ENCODE measurements at regions not wholly inside any gene's neighbourhood (a gene's known extent, or its start where the extent isn't known, plus 50 kb on each side); places are given as distances from the start of the nearest gene placed in this dataset.
A peak's percentile ranks its signal among the peaks of the same experiment; 100 is the strongest.
"Not testable (repeated sequence)": the region's sequence is repeated elsewhere in the genome, so short reads cannot be mapped to it uniquely, and the experiment has no call there.

DNA sequence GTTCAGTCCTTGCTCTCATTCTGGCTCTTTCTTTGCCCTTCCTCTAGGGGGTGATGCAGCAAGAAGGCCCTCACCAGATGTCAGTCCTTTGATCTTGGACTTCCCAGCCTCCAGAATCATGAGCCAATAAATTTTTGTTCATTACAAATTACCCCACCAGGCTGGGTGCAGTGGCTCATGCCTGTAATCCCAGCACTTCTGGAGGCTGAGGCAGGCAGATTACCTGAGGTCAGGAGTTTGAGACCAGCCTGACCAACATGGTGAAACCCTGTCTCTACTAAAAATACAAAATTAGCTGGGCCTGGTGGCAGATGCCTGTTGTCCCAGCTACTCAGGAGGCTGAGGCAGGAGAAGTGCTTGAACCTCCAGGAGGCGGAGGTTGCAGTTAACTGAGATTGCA lies 106.3 kb upstream of the TRPM1 start:
- H3K27me3 ChIP-seq (ENCODE audit: control insufficient read depth, insufficient read depth, low read length); H3K4me1 ChIP-seq (ENCODE audit: control insufficient read depth, insufficient read depth, low read length); H3K27ac ChIP-seq (ENCODE audit: low read length); H3K4me3 ChIP-seq (ENCODE audit: low read length); DNase-seq (ENCODE audit: low read depth, low spot score); H3K36me3 ChIP-seq (ENCODE audit: control insufficient read depth, insufficient read depth, low read length); H3K9me3 ChIP-seq (ENCODE audit: control insufficient read depth, insufficient read depth, low read length): not testable (repeated sequence)
- WGBS (ENCODE audit: insufficient coverage, insufficient read length), result no CpG with 5 or more reads among the region's 1 CpG

GRCh38 chr15:31208817-31209216 lies 107.3 kb upstream of the TRPM1 start:
- Histone ChIP-seq H3K4me1 (ENCODE audit: control insufficient read depth, insufficient read depth, low read length) (no peaks in the 10 kb centered on the region), H3K4me3 (ENCODE audit: low read length) (no peak overlapping the region), H3K27ac (ENCODE audit: low read length) (no peak overlapping the region), H3K27me3 (ENCODE audit: control insufficient read depth, insufficient read depth, low read length) (no peaks in the 10 kb centered on the region), H3K9me3 (ENCODE audit: control insufficient read depth, insufficient read depth, low read length) (no peaks in the 10 kb centered on the region), H3K36me3 (ENCODE audit: control insufficient read depth, insufficient read depth, low read length) (no peaks in the 10 kb centered on the region)
- no CpG with 5 or more reads among the region's 3 CpGs for WGBS (ENCODE audit: insufficient coverage, insufficient read length)
- DNase-seq (ENCODE audit: low read depth, low spot score), result no peak

DNA sequence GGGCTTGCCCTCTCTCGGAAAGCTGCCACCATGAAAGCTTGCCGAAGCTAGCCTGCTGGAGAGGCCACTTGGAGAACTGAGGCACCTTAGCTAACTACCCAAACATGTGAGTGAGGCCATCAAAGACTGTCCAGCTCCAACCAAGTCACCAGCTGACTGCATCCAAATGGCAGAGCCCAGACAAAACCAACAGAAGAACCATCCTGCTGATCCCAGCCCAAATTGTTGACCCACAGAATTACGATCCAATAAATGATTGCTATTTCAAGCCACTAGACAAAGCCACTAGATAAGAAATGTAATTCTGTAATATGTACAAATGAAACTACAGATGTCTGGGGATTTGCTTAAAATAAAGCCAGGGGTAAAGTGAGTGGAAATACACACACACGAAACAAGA lies 109.8 kb upstream of the TRPM1 start:
- Histone ChIP-seq H3K36me3 (ENCODE audit: control insufficient read depth, insufficient read depth, low read length) (no peaks in the 10 kb centered on the region), H3K27me3 (ENCODE audit: control insufficient read depth, insufficient read depth, low read length) (no peaks in the 10 kb centered on the region), H3K4me1 (ENCODE audit: control insufficient read depth, insufficient read depth, low read length) (peaks cover 2% of the 10 kb centered on the region; the same call in 1 of the 2 replicates), H3K4me3 (ENCODE audit: low read length) (no peak overlapping the region), H3K9me3 (ENCODE audit: control insufficient read depth, insufficient read depth, low read length) (no peaks in the 10 kb centered on the region), H3K27ac (ENCODE audit: low read length) (no peak overlapping the region)
- no peak for DNase-seq (ENCODE audit: low read depth, low spot score)
- no CpG with 5 or more reads among the region's 4 CpGs for WGBS (ENCODE audit: insufficient coverage, insufficient read length)

GRCh38 chr15:31212326-31213080 lies 111.0 kb upstream of the TRPM1 start:
- H3K9me3 ChIP-seq (ENCODE audit: control insufficient read depth, insufficient read depth, low read length), result no peaks in the 10 kb centered on the region
- H3K4me1 ChIP-seq (ENCODE audit: control insufficient read depth, insufficient read depth, low read length), result peaks cover 2% of the 10 kb centered on the region; the same call in 1 of the 2 replicates
- H3K27ac ChIP-seq (ENCODE audit: low read length), result no peak overlapping the region
- WGBS (ENCODE audit: insufficient coverage, insufficient read length), result no CpG with 5 or more reads among the region's 10 CpGs
- no peak for DNase-seq (ENCODE audit: low read depth, low spot score)
- H3K4me3 ChIP-seq (ENCODE audit: low read length), result no peak overlapping the region
- no peaks in the 10 kb centered on the region for H3K27me3 ChIP-seq (ENCODE audit: control insufficient read depth, insufficient read depth, low read length)
- H3K36me3 ChIP-seq (ENCODE audit: control insufficient read depth, insufficient read depth, low read length), result no peaks in the 10 kb centered on the region

DNA sequence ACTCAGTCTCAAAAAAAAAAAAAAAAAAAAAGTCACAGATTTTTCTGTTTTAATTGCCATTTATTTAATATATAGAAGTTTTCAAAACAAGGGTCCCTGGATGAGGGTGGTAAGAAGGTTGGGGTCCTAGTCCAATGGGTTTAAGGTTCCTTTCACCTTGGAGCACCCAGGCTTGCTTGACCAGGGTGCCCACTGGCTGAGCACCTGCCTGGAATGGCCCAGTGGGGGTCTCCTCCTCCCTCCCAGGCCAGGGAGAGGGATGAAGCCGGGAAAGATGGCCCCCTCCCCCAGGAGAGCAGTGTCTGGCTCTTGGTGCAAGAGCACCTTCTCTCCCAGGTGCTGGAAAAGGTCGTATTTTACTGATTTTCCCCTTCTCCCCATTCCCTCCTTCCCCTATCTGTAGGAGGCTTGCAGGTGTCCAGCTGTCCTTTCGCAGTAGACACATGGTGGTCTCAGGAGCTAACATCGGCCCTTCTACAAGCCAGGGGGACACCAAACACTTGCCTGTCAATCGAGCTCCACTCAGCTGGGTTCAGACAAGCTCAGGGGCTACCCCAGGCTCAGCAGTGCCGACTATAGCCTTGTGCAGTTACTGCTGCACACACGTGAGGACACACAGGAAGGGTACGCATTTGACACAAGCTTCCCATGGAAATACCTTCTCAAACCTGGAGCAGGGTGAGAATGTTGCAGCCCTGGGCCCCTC lies 112.3 kb upstream of the KLF13 start:
- H3K4me1 ChIP-seq (ENCODE audit: control insufficient read depth, insufficient read depth, low read length), result peaks cover 2% of the 10 kb centered on the region; the same call in 1 of the 2 replicates
- no peaks in the 10 kb centered on the region for H3K27me3 ChIP-seq (ENCODE audit: control insufficient read depth, insufficient read depth, low read length)
- WGBS (ENCODE audit: insufficient coverage, insufficient read length), result no CpG with 5 or more reads among the region's 8 CpGs
- no peak overlapping the region for H3K4me3 ChIP-seq (ENCODE audit: low read length)
- no peaks in the 10 kb centered on the region for H3K9me3 ChIP-seq (ENCODE audit: control insufficient read depth, insufficient read depth, low read length)
- H3K36me3 ChIP-seq (ENCODE audit: control insufficient read depth, insufficient read depth, low read length), result no peaks in the 10 kb centered on the region
- no peak for DNase-seq (ENCODE audit: low read depth, low spot score)
- no peak overlapping the region for H3K27ac ChIP-seq (ENCODE audit: low read length)

GRCh38 chr15:31214864-31215489 lies 111.7 kb upstream of the KLF13 start:
- no peaks in the 10 kb centered on the region for H3K27me3 ChIP-seq (ENCODE audit: control insufficient read depth, insufficient read depth, low read length)
- no peak overlapping the region; the same call in 1 of the 2 replicates for H3K4me3 ChIP-seq (ENCODE audit: low read length)
- no CpG with 5 or more reads among the region's 18 CpGs for WGBS (ENCODE audit: insufficient coverage, insufficient read length)
- H3K27ac ChIP-seq (ENCODE audit: low read length), result no peak overlapping the region
- peaks cover 2% of the 10 kb centered on the region; the same call in 1 of the 2 replicates for H3K4me1 ChIP-seq (ENCODE audit: control insufficient read depth, insufficient read depth, low read length)
- no peaks in the 10 kb centered on the region for H3K9me3 ChIP-seq (ENCODE audit: control insufficient read depth, insufficient read depth, low read length)
- DNase-seq (ENCODE audit: low read depth, low spot score), result no peak
- no peaks in the 10 kb centered on the region for H3K36me3 ChIP-seq (ENCODE audit: control insufficient read depth, insufficient read depth, low read length)

DNA sequence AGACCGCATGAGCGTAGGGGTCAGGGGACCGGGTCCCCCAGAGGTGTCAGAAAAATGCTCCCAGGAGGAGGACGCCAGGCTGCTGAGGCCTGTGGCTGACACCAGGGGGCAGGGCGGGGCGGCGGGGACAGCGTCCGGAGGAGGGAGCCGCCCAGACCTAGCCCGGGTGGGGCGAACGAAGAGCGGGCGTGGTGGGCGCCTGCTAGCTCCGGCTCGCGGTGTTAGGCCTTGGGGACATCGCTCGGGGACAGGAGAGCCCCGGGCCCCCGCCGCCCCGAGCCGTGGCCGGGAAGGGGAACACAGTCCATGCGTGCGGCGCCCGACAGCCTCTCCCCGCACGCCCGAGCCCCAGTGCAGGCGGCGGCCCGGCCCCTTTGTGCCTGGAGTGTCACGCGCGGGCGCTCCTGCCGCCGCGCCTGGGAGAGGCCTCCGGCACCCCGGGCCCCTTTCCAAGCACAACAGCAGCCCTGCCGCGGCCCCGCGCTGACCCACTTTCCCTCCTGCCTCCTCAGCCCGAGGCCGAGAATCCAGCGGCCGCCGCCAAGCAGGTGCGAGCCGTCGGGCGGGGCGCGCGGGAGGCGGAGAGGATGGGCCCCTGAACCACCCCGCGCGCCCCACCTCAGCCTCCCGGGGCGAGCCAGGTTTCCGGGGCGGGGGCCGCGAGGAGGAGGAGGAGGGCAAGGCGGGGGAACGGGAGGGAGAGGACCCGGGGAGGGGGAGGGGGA lies 111.0 kb upstream of the KLF13 start:
- no peak for DNase-seq (ENCODE audit: low read depth, low spot score)
- Histone ChIP-seq H3K36me3 (ENCODE audit: control insufficient read depth, insufficient read depth, low read length) (no peaks in the 10 kb centered on the region), H3K27me3 (ENCODE audit: control insufficient read depth, insufficient read depth, low read length) (no peaks in the 10 kb centered on the region), H3K4me3 (ENCODE audit: low read length) (peak overlapping the region; percentile 66; the same call in 1 of the 2 replicates), H3K4me1 (ENCODE audit: control insufficient read depth, insufficient read depth, low read length) (peaks cover 2% of the 10 kb centered on the region; the same call in 1 of the 2 replicates), H3K9me3 (ENCODE audit: control insufficient read depth, insufficient read depth, low read length) (no peaks in the 10 kb centered on the region), H3K27ac (ENCODE audit: low read length) (no peak overlapping the region)
- WGBS (ENCODE audit: insufficient coverage, insufficient read length), result no CpG with 5 or more reads among the region's 75 CpGs

- no peak for DNase-seq (ENCODE audit: low read depth, low spot score)
- Histone ChIP-seq H3K36me3 (ENCODE audit: control insufficient read depth, insufficient read depth, low read length) (no peaks in the 10 kb centered on the region), H3K4me1 (ENCODE audit: control insufficient read depth, insufficient read depth, low read length) (peaks cover 2% of the 10 kb centered on the region; the same call in 1 of the 2 replicates), H3K9me3 (ENCODE audit: control insufficient read depth, insufficient read depth, low read length) (no peaks in the 10 kb centered on the region), H3K4me3 (ENCODE audit: low read length) (peak overlapping the region; percentile 66; the same call in 1 of the 2 replicates), H3K27ac (ENCODE audit: low read length) (no peak overlapping the region), H3K27me3 (ENCODE audit: control insufficient read depth, insufficient read depth, low read length) (no peaks in the 10 kb centered on the region)
- WGBS (ENCODE audit: insufficient coverage, insufficient read length), result no CpG with 5 or more reads among the region's 30 CpGs
Measured at GRCh38 chr15:31216215-31216911, 110.3 kb upstream of the KLF13 start.

GRCh38 chr15:31217067-31217466 lies 109.6 kb upstream of the KLF13 start:
- Histone ChIP-seq H3K27ac (ENCODE audit: low read length) (no peak overlapping the region), H3K4me1 (ENCODE audit: control insufficient read depth, insufficient read depth, low read length) (peaks cover 2% of the 10 kb centered on the region; the same call in 1 of the 2 replicates), H3K27me3 (ENCODE audit: control insufficient read depth, insufficient read depth, low read length) (no peaks in the 10 kb centered on the region), H3K9me3 (ENCODE audit: control insufficient read depth, insufficient read depth, low read length) (no peaks in the 10 kb centered on the region), H3K36me3 (ENCODE audit: control insufficient read depth, insufficient read depth, low read length) (no peaks in the 10 kb centered on the region), H3K4me3 (ENCODE audit: low read length) (no peak overlapping the region)
- no CpG with 5 or more reads among the region's 6 CpGs for WGBS (ENCODE audit: insufficient coverage, insufficient read length)
- no peak for DNase-seq (ENCODE audit: low read depth, low spot score)

Data from iPS DF 6.9 (cell line).